ENCODE measurements at regions not wholly inside any gene's neighbourhood (a gene's known extent, or its start where the extent isn't known, plus 50 kb on each side); places are given as distances from the start of the nearest gene placed in this dataset.

DNA sequence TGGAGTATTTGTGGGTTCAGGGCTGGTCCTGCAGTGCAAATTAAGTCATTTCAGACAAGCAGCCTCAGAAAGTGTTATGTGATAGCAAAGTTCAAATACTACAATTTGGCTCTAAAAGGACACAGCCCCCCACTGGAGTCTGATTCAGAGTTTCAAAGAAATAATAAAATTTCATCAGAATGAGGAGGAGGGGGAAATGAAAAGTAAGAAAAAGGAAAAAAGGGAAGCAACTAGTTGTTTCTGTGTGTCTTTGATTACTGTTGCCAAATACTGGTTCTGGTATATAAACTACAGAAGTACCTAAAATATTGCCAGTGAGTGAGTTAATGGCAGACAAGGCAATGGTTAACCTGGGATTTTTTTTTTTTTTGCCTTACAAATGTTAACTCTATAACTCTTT lies 773.9 kb downstream of the BCL11A start:
- TF ChIP-seq, protein P1, sequence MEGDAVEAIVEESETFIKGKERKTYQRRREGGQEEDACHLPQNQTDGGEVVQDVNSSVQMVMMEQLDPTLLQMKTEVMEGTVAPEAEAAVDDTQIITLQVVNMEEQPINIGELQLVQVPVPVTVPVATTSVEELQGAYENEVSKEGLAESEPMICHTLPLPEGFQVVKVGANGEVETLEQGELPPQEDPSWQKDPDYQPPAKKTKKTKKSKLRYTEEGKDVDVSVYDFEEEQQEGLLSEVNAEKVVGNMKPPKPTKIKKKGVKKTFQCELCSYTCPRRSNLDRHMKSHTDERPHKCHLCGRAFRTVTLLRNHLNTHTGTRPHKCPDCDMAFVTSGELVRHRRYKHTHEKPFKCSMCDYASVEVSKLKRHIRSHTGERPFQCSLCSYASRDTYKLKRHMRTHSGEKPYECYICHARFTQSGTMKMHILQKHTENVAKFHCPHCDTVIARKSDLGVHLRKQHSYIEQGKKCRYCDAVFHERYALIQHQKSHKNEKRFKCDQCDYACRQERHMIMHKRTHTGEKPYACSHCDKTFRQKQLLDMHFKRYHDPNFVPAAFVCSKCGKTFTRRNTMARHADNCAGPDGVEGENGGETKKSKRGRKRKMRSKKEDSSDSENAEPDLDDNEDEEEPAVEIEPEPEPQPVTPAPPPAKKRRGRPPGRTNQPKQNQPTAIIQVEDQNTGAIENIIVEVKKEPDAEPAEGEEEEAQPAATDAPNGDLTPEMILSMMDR (IDR thresholded peaks at IDR 0.05): no peak
- TF ChIP-seq POLR2A (IDR thresholded peaks at IDR 0.05): no peak

All from Peyer's patch (tissue), 4 donors.